Hepatic stellate cell (primary cell): ENCODE measurements at regions not wholly inside any gene's neighbourhood (a gene's known extent, or its start where the extent isn't known, plus 50 kb on each side); places are given as distances from the start of the nearest gene placed in this dataset.
"Not testable (repeated sequence)": the region's sequence is repeated elsewhere in the genome, so short reads cannot be mapped to it uniquely, and the experiment has no call there.

Experiments used
- DNase-seq: peaks from one replicate; pipeline ENCODE4 v3.0.0; 2011; ENCODE audit warnings: low spot score

- no peak for DNase-seq
These were observed 117.2 kb upstream of the CCND2 start for GRCh38 chr12:4156317-4156716.

GRCh38 chr12:4154672-4155225, 118.8 kb upstream of the CCND2 start:
- DNase-seq, result no peak

GRCh38 chr12:4153343-4153892, 120.1 kb upstream of the CCND2 start:
- DNase-seq, result no peak

DNA sequence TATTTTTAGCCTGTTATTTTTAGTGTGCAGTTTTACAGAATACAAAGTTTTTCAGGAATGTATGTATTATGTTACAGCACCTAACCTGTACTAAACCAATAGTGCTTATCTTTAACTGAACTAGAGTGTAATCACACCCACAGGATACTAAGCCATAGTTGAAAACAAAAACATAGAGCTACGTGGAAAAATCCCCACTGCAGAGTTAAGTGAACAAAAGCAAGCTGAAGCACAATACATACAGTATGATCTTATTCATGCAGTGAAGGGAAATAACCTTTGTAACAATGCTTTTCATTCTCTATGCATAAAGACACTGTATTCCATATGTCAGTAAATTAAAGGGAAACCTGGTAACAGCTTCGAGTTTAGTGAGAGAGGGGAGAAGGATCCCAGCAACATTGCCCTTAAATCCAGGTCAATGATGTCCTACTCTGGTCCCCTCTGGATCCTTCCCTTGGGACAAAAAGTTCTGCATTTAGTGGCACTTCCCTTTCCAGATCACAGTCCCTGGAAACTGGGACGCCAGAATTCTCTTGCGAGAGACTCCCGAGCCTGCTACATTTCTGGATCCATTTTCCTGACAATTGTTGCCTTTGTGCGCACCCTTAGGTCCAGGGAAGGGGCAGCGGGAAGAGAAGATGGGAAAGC, 121.3 kb upstream of the CCND2 start:
- DNase-seq, result no peak

- DNase-seq, result no peak
These were observed 122.0 kb upstream of the CCND2 start for GRCh38 chr12:4151362-4152121.

DNA sequence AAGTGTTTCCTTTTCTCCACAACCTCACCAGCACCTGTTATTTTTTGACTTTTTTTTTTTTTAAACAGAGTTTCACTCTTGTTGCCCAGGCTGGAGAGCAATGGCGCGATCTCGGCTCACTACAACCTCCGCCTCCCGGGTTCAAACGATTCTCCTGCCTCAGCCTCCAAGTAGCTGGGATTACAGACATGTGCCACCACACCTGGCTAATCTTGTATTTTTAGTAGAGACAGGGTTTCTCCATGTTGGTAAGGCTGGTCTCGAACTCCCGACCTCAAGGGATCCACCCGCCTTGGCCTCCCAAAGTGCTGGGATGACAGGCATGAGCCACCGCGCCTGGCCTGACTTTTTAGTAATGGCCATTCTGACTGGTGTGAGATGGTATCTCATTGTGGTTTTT, 123.2 kb upstream of the CCND2 start:
- not testable (repeated sequence) for DNase-seq

GRCh38 chr12:4148418-4149056, 125.0 kb upstream of the CCND2 start:
- DNase-seq, result no peak

GRCh38 chr12:4147031-4147481, 126.5 kb upstream of the CCND2 start:
- no peak for DNase-seq

- no peak for DNase-seq
These were observed 127.3 kb upstream of the CCND2 start for GRCh38 chr12:4145990-4146859.

GRCh38 chr12:4144676-4145075, 128.9 kb upstream of the CCND2 start:
- DNase-seq, result no peak

GRCh38 chr12:4143896-4144295, 129.7 kb upstream of the CCND2 start:
- no peak for DNase-seq

- DNase-seq, result no peak
These were observed 132.0 kb upstream of the CCND2 start for GRCh38 chr12:4141348-4142270.

DNA sequence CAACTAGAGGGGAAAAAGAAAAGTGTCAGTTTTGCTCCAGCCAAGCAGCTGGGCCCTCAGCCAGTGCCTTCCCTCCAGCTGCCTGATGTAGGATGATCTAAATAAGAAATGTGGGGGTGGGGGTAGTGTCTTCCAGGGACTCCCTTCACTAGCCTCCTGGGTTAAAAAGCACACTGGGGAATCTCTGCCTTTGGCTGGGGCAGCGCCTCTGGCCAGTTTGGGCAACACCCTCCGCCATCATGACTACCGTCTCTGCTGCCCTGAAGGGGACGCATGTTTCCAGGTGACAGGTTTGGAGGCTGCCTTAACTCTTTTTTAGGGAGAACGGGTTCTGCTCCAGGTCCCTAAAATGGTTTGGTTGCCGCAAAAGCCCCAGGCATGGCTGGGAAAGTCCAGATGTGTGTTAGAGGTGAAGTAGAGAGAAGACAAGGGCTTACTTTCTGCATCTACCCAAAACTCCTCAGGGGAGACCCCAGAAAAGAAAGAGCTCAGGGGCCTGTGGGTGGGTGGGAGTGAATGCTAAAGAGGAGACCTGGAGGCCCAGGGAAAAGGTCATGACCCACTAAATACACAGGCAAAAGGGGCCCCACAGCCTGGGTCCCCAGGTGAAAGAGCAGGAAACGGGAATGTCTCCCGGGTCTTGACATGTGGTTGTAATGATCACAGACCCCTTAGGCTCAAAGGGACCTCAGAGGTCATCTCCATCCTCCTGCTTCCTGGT, 132.8 kb upstream of the CCND2 start:
- DNase-seq, result no peak

GRCh38 chr12:4139191-4139590, 134.4 kb upstream of the CCND2 start:
- DNase-seq, result no peak

GRCh38 chr12:4138532-4138931, 135.0 kb upstream of the CCND2 start:
- not testable (repeated sequence) for DNase-seq

- no peak for DNase-seq
These were observed 135.5 kb upstream of the CCND2 start for GRCh38 chr12:4138051-4138450.

GRCh38 chr12:4137441-4137840, 136.1 kb upstream of the CCND2 start:
- no peak for DNase-seq

- no peak for DNase-seq
These were observed 136.5 kb upstream of the CCND2 start for GRCh38 chr12:4137015-4137414.

GRCh38 chr12:4135919-4136605, 137.5 kb upstream of the CCND2 start:
- no peak for DNase-seq
